GM04503 (cell line): ENCODE measurements at regions not wholly inside any gene's neighbourhood (a gene's known extent, or its start where the extent isn't known, plus 50 kb on each side); places are given as distances from the start of the nearest gene placed in this dataset.

Source experiments
- DNase-seq: peaks from one replicate; pipeline ENCODE4 v3.0.0-alpha.2; 2012; ENCODE audit warnings: low read depth

DNA sequence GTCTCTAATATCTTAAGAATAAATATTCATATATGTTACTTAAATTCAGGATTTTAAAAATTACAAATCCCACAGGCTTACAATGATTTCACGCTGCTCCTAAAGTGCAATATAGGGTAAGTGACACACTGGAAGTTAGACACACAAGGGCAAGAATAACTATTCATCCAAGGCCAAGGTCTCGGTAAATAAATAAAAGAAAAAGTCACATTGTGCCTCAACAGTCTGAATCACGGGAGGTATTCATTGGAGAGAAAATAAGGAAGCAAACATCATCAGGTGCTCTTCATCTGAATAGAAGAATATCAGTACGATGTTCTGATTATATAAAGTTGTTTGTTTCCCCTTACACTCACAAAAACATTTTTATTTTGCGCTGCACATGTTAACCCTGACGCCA is 820.2 kb downstream of the TRIB2 start:
- DNase-seq: no peak

GRCh38 chr2:13537771-13538349 is 821.1 kb downstream of the TRIB2 start:
- no peak for DNase-seq

- no peak for DNase-seq
These were observed 822.6 kb downstream of the TRIB2 start for GRCh38 chr2:13539296-13539695.

DNA sequence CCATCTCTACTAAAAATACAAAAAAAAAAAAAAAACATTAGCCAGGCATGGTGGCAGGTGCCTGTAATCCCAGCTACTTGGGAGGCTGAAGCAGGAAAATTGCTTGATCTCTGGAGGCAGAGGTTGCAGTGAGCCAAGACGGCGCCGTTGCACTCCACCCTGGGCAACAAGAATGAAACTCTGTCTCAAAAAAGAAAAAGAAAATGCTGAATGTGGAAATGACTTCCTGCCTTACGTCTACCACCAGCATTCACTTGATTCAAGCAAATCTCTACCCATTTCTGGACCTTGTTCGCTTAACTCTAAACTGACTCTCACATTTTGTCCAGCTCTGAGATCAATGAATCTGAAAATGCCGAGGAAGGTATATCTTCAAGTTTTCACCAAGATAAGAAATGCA is 825.3 kb downstream of the TRIB2 start:
- no peak for DNase-seq

GRCh38 chr2:13542642-13543041 is 825.9 kb downstream of the TRIB2 start:
- no peak for DNase-seq

GRCh38 chr2:13543550-13543949 is 826.8 kb downstream of the TRIB2 start:
- no peak for DNase-seq

DNA sequence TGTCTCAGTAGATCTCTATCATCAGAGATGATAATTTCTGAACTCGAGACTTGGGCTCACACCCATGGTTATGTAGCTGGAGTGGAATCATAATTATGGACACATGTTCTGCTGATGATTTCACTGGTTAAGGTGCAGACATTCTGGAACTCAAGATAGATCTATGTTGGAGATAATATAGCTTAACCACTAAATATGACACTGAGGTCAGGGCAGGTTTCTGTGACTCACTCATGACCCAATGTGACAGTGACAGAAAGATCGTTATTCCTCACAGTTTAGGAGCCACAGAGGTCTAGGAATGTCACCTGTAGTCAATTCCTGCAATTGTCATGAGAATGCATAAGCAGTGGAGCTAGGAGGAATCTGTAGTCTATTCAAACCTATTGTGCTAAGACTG is 828.6 kb downstream of the TRIB2 start:
- DNase-seq: no peak

DNA sequence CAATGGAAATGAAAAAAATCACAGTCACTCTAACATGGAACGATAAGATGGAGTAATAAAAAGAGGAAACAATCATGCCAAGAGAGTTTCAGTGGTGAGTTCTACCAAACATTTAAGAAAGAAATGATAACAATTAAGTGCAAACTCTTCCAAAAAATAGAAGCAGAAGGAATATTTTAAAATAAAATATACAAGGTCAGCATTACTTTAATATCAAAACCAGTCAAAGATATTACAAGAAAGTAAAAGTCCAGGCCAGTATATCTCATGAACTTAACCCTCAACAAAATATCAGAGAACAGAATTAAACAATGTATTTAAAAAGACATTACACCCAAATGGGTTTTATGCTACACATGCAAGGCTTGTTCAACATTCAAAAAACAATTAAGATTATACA is 829.4 kb downstream of the TRIB2 start:
- no peak for DNase-seq

GRCh38 chr2:13550285-13551231 is 833.8 kb downstream of the TRIB2 start:
- no peak for DNase-seq

DNA sequence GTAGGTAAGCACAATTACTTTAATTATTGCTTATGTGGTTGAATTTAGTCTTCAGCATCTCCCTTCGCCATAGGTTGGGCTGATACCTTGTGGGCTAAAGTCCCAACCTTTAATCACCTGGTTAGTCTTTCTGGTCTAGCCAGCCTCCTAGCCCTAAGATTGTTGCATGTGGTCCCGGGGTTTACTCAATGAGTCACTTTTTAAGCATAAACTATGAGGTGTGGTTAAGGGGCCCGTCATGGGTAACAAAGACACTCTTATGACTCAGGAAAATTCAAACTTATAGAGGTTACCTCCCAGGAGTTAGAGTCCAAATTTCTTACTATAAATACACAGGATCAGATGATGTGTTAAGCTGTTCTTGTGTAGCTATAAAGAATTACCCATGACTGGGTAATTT is 841.6 kb downstream of the TRIB2 start:
- no peak for DNase-seq

- DNase-seq: no peak
These were observed 843.6 kb downstream of the TRIB2 start for GRCh38 chr2:13560322-13560721.

DNA sequence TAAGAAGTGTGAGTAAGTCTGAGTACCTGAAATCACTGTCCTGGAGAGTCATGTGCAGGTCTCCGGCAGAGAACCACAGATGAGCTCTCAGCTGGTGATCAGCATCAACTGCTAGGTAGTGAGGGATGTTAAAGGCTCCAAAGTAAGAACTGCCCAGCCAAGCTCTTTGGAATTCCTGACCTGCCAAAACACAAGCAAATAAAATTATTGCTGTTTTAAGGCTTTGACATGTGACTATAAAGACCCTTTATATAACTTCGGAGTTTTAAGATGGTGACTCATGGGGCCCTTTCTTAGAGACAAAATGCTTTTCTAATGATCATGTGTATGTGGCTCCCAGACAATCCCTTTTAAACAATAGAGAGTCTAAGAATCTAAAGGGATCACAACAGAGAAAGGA is 855.7 kb downstream of the TRIB2 start:
- no peak for DNase-seq

- no peak for DNase-seq
These were observed 858.1 kb downstream of the TRIB2 start for GRCh38 chr2:13574831-13575230.

- DNase-seq: no peak
These were observed 859.8 kb downstream of the TRIB2 start for GRCh38 chr2:13576406-13577036.

DNA sequence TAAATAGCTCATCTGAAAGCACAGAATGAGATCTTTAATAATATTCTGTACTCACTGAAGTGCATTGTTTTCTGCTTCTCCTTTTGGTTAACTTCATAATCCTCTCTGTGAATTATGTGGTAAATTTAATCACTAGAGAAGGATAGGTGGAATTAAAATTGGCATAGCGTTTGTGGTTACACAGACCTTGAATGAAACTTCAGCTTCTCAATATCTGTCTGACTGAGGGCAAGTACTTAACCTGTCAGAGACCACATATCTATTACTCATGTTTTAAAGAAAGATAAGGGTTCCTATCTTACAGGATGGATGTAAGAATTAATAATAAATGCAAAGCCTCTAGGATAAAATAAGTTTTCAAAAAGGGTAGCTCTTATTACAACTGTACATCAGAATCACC is 861.8 kb downstream of the TRIB2 start:
- no peak for DNase-seq

DNA sequence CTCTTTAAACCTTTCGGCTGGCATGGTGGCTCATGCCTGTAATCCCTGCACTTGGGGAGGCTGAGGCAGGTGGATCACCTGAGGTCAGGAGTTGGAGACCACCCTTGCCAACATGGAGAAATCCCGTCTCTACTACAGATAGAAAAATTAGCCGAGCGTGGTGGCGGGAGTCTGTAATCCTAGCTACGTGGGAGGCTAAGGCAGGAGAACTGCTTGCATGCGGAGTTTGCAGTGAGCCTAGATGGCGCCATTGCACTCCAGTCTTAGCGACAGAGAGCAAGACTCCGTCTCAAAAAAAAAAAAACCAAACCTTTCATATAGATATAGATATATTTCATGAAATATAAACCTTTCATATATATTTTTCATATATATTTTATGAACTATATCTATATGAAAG is 864.7 kb downstream of the TRIB2 start:
- DNase-seq: no peak

DNA sequence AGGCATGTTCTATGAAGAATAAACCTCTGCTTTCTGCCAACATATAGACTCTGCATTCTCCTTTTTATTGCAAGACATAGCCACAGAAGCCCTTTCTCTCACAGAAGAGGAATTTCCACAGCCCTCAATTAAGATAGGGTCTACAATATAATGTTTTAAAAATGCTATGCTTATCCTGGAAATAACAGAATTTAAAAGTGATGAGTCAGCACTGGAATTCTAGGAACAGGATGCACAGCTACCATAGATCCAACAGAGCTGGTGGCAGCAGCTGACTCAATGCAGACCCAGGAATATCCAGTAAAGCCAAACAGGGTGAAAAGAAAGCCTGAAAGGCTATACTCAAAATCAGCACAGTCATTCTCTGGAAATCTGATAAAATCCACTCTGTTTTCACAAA is 866.9 kb downstream of the TRIB2 start:
- no peak for DNase-seq

- no peak for DNase-seq
These were observed 867.3 kb downstream of the TRIB2 start for GRCh38 chr2:13584020-13584419.

DNA sequence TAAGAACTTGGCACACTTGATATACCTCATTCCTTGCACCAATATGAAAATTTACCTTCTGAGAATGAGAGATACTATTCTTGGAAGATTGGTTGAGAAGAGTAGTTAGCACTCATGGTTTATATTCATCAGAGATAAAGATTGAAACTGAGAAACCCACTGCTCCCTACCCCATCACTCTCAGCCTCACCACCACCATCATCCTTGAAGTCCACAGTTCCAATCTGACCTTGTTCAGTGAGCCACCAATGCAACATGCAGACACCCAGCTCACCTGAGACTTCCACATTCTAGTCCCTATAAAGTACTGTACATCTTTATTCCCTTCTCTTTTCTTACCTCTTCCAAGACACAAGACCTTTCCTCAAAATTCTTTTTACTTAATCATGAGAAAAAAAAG is 869.0 kb downstream of the TRIB2 start:
- no peak for DNase-seq

- DNase-seq: no peak
These were observed 879.5 kb downstream of the TRIB2 start for GRCh38 chr2:13596233-13596632.

GRCh38 chr2:13597176-13597575 is 880.4 kb downstream of the TRIB2 start:
- no peak for DNase-seq

DNA sequence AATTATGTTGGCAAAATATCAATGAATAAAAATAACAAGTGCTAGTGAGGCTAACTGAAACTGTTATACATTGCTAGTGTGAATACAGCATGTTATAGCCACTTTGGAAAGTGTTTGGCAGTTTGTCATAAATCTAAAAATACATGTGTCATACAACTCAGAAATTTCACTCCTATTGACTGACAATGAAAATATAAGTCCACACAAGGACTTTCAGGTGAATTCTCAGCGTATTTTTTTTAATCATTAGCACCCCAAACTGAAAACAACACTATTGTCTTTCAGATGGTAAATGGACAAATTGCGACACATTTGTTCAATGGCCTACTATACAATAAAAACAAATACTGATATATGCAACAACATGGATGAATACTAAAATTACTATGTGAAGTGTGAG is 884.8 kb downstream of the TRIB2 start:
- DNase-seq: no peak

DNA sequence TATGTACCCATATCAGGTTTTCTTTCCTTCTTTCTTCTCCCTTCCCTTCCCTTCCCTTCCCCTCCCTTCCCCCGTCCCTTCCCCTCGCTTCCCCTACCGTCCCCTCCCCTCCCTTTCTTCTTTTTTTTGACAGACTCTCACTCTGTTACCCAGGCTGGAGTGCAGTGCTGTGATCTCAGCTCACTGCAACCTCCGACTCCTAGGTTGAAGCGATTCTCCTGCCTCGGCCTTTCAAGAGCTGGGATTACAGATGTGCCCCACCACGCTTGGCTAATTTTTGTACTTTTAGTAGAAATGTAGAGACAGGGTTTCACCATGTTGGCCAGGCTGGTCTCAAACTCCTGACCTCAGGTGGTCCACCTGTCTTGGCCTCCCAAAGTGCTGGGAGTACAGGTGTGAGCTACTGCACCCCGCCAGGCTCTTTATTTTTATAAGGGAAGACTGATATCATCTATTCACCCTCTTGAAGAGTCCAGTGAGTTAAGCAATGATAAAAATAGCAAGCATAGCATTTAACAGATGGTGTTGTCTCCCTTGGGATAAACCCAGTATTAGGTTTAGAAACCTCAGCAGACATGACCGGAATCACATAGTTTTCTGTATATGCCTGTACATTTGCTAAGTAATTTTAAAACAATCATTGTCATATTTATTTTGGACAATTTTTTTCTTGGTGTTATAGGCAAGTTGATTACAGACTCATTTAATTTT is 888.4 kb downstream of the TRIB2 start:
- no peak for DNase-seq
